Left cardiac atrium (tissue), 4 donors: ENCODE measurements at regions not wholly inside any gene's neighbourhood (a gene's known extent, or its start where the extent isn't known, plus 50 kb on each side); places are given as distances from the start of the nearest gene placed in this dataset.
"Not testable (repeated sequence)": the region's sequence is repeated elsewhere in the genome, so short reads cannot be mapped to it uniquely, and the experiment has no call there.

Experiments
- ATAC-seq, 2 donors: fragments of 200-7000 bp; cut with Tn5 transposase; one replicate each; pipeline ENCODE4 v1.9.1; 2020; ENCODE audit warnings: mild to moderate bottlenecking in 2 of 2, moderate library complexity in 2 of 2
- DNase-seq: peaks from one replicate; pipeline ENCODE4 v3.0.0-alpha.2; 2020
- intact Hi-C, 2 donors: fragments of 100-400 bp; cut with DNase I; formaldehyde crosslinking; loops; one replicate each; pipeline versions ENCODE4 v1.14.1 to v1.15.1; 2022 to 2023
- donor health status: DM: no; HTN: yes; CAD: no.
- donor health status: DM: no; HTN: yes; CAD: no; lungs with severe emphysema.
- donor health status: DM: yes; HTN: yes; CAD: no.
- donor health status: Dilated cardiomyopathy.

- DNase-seq (no peak), ATAC-seq (no peak)
- intact Hi-C loops: no loop called here
These were observed 52.9 kb downstream of the TMSB4Y start for GRCh38 chrY:13756615-13757014.

GRCh38 chrY:13766040-13766439 is 62.3 kb downstream of the TMSB4Y start:
- intact Hi-C loops: no loop called here
- ATAC-seq: no peak
- DNase-seq: no peak

GRCh38 chrY:13790108-13790793 is 86.6 kb downstream of the TMSB4Y start:
- ATAC-seq (no peak), DNase-seq (no peak)
- intact Hi-C loops: no loop called here

- DNase-seq (no peak), ATAC-seq (no peak)
- intact Hi-C loops: no loop called here
These were observed 91.4 kb downstream of the TMSB4Y start for GRCh38 chrY:13795067-13795466.

- DNase-seq (no peak), ATAC-seq (no peak)
These were observed 99.1 kb downstream of the TMSB4Y start for GRCh38 chrY:13802828-13803227.

GRCh38 chrY:13803424-13803823 is 99.7 kb downstream of the TMSB4Y start:
- ATAC-seq (no peak), DNase-seq (no peak)
- intact Hi-C loops: no loop called here

More at GRCh38 chrY:13802828-13803227, 99.1 kb downstream of the TMSB4Y start:
- intact Hi-C loops: no loop called here

- DNase-seq (no peak), ATAC-seq (no peak)
- intact Hi-C loops: no loop called here
These were observed 100.7 kb downstream of the TMSB4Y start for GRCh38 chrY:13804124-13805056.

GRCh38 chrY:13805057-13805735 is 101.5 kb downstream of the TMSB4Y start:
- no peak for DNase-seq
- no peak for ATAC-seq
- intact Hi-C loops: no loop called here

- intact Hi-C loops: no loop called here
- ATAC-seq (no peak), DNase-seq (no peak)
These were observed 102.0 kb downstream of the TMSB4Y start for GRCh38 chrY:13805736-13806067.

GRCh38 chrY:13830089-13830488 is 126.4 kb downstream of the TMSB4Y start:
- intact Hi-C loops: no loop called here
- ATAC-seq (no peak), DNase-seq (no peak)

- ATAC-seq (no peak), DNase-seq (no peak)
- intact Hi-C loops: no loop called here
These were observed 140.7 kb downstream of the TMSB4Y start for GRCh38 chrY:13844411-13844810.

- no peak for DNase-seq
- no peak for ATAC-seq
- intact Hi-C loops: no loop called here
These were observed 141.0 kb downstream of the VCY start for GRCh38 chrY:13845276-13845675.

- intact Hi-C loops: no loop called here
- no peak for DNase-seq
- ATAC-seq: no peak
These were observed 116.7 kb downstream of the VCY start for GRCh38 chrY:13869611-13870010.

GRCh38 chrY:13871426-13871825 is 114.8 kb downstream of the VCY start:
- ATAC-seq (no peak), DNase-seq (no peak)
- intact Hi-C loops: no loop called here

GRCh38 chrY:13872696-13873095 is 113.6 kb downstream of the VCY start:
- no peak for DNase-seq
- intact Hi-C loops: no loop called here
- no peak for ATAC-seq

- intact Hi-C loops: no loop called here
- no peak for DNase-seq
- ATAC-seq: no peak
These were observed 107.8 kb downstream of the VCY start for GRCh38 chrY:13878506-13878905.

- intact Hi-C loops: no loop called here
- DNase-seq (no peak), ATAC-seq (no peak)
These were observed 105.2 kb downstream of the VCY start for GRCh38 chrY:13881096-13881495.

- ATAC-seq (peak in 1 of 2 donors; percentile 58), DNase-seq (no peak)
- intact Hi-C loops: no loop called here
These were observed 103.4 kb downstream of the VCY start for GRCh38 chrY:13882829-13883228.

GRCh38 chrY:13894028-13894427 is 92.2 kb downstream of the VCY start:
- DNase-seq, ATAC-seq, intact Hi-C loops: not testable (repeated sequence)

GRCh38 chrY:13907736-13908135 is 78.5 kb downstream of the VCY start:
- intact Hi-C loops: no loop called here

More at GRCh38 chrY:13907736-13908135, 78.5 kb downstream of the VCY start:
- DNase-seq (no peak), ATAC-seq (no peak)
